SHP77 (cell line): ENCODE measurements at regions not wholly inside any gene's neighbourhood (a gene's known extent, or its start where the extent isn't known, plus 50 kb on each side); places are given as distances from the start of the nearest gene placed in this dataset.
A peak's percentile ranks its signal among the peaks of the same experiment; 100 is the strongest.
"Not testable (repeated sequence)": the region's sequence is repeated elsewhere in the genome, so short reads cannot be mapped to it uniquely, and the experiment has no call there.

Experiments
- DNase-seq, 2 experiments: peaks; one replicate each; lab custom pipeline; 2025; lab: John Stamatoyannopoulos, UW

DNA sequence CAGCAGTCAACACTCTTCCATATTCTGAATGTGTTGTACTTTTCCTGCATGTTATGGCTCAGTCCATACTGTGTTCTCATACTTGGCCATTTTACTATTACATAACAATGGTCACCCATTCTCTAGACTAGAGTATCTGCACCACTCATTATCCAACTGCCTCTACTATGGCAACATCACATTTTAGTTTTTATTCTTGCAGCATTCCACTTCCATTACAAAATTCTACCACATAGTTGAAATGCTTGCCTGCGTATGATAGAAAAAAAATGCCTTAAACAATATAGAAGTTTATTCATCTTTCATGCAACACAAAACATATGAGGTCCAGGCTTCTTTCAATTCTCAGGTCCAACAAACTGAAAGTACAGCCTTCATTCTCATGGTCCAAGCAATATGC is 128.0 kb downstream of the TENT5A start:
- no peak for DNase-seq

- DNase-seq, result no peak
Measured at GRCh38 chr6:81623106-81623759, 129.2 kb downstream of the TENT5A start.

DNA sequence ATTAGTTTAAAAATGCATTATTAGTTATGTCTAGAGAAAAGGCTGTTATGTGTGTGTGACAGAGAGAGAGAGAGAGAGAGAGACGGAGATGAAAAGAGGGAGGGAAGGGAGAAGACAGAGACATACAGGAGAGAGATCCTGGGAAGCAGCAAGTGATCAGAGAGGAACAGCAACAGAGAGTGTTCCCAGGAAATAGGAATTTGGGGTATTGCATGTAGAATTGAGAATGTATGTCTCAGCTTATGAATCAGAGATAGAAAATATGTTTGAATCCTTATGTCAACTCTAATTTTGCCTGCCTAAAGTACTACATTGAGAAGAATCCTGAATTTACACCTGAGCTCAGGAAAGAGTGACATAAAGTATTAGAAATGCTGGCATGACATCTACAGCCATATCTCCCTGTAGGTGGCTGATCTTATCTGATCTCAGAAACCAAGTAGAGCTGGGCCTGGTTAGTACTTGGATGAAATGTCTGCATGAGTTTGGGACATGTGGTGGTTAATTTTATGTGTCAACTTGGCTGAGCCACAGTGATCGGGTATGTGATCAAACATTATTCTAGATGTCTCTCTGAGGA is 130.6 kb downstream of the TENT5A start:
- DNase-seq, result no peak

DNA sequence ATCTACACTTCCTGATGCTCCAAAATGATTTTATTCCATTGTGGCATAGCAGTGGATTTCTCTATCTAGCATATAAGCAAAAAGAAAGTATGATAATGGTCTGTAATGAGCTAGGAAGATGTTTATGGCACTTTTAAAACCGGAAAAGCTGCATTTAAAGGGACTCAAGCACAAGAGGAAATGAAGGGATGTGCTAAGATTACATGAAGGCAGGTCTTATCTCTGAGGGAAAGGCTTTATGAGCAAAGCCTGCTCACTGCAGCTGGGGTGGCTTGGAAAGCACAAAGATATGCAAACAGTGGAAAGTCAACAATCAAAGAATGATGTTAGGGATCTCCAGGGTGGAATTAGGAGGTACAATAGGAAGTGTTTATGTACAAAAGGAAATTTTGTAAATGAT is 138.2 kb downstream of the TENT5A start:
- DNase-seq, result peak; percentile 56 to 68

DNA sequence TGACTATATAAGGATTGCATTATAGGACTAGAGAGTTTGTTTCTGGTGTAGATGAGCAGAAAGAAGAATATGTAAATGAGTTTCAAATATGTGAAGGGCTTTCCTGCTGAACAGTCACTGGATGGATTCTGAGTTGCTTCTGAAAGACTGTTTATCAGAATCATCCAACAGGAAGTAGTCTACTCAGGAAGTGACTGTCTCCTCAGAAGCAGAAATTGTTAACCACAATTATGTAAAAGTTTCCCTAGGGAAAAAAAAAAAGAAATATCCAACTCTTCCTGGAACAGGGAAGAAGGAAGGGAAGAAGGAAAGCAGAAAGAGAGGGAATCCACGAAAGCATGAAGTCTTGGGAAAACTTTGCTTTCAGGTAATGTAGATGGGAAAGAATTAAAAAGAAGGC is 138.9 kb downstream of the TENT5A start:
- no peak for DNase-seq

DNA sequence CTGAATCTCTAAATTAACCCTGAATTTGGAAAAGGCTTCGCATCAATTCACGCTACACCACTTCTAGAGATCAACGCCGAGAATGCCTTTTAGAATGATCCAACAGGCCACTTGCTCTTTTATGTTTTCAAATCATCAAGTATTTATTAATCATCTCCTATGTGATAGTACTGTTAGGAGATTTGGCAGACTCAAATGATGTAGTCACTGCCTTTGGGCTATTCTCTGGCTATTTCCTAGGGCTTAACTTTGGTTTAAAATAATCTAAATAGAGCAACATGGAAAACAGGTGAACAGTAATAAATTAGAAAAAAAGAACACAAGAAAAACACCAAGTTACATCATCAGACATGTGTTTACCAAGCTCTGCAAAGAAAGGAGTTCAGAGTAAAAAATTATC is 140.3 kb downstream of the TENT5A start:
- DNase-seq, result no peak

DNA sequence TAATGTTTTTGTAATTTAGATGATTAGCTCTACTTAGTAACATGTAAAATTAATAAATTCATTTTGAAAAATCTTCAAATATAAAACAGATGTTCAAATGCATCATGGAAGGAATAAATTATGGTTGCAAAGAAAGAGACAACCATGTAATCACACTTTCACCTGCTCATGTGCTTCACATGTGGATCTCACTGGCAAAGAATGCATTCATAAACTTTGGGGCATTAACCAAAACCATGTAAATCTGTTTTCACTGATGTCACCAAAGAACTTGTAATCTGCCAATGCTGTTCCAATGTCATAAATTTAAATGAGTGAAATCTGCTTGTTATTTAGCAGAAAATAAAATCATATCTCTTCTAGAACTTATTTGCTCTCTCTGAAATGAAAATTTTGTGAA is 142.7 kb downstream of the TENT5A start:
- DNase-seq, result no peak

- no peak for DNase-seq
Measured at GRCh38 chr6:81608776-81609175, 143.7 kb downstream of the TENT5A start.

DNA sequence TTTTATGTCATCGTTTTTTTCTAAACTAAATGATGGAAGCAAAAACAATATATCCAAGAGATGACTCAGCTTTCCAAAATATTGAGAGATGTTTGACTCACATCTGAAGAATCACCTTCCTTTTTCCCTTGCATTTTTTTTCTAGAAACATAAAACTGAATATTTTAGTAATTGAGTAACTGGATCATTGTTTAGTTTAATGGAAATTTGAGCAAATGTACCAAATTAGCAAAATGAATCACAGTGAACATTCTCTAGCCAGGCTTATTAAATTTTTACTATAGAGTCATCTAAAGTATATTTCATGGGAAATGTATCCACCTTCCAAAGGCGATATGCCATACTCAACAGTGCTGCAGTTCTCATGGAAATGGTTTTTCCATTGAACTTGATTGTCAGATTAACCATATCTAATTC is 145.5 kb downstream of the TENT5A start:
- no peak for DNase-seq

- DNase-seq, result no peak
Measured at GRCh38 chr6:81605526-81605925, 147.0 kb downstream of the TENT5A start.

DNA sequence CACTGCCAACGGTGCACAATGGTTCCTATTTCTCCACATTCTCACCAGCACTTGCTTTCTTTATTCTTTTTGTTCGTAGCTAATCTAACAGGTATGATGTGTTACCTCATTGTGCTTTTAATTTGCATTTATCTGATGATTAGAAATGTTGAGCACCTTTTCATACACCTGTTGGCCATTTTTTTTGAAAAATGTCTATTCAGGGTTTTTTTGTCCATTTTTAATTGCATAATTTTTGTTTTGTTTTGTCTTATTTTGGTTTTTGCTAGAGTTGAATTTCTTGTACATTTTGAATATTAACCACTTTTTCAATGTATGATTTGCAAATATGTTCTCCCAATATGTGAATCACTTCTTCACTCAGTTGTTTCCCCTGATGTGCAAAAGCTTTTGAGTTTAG is 150.6 kb downstream of the TENT5A start:
- no peak for DNase-seq

DNA sequence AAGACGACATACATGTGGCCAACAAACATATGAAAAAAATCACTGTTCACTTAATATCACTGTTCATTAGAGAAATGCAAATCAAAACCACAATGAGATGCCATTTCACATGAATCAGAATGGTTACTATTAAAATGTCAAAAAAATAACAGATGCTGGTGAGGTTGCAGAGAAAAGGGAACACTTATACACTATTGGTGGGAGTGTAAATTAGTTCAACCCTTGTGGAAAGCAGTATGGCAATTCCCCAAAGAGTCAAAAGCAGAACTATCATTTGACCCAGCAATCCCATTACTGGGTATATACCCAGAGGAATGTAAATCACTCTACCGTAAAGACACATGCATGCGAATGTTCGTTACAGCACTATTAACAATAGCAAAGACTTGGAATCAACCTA is 152.0 kb downstream of the TENT5A start:
- not testable (repeated sequence) for DNase-seq

DNA sequence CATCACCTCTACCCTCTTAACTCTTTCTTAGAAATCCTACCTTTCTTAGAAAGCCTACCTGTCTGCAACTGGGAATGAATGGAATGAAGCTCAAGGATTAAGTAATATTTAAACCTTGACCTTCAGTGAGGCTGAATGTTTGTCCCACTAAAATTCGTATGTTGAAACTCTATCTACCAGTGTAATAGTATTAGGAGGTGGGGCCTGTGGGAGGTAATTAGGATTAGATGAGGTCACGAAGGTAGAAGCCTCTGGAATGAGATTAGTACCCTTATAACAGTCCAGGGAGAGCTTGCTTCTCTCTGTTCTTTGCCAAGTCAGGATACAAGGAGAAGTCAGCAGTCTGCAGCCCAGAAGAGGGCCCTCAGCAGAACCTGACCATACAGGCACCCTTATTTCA is 158.0 kb downstream of the TENT5A start:
- DNase-seq, result no peak

- DNase-seq, result no peak
Measured at GRCh38 chr6:81590314-81590691, 162.2 kb downstream of the TENT5A start.

DNA sequence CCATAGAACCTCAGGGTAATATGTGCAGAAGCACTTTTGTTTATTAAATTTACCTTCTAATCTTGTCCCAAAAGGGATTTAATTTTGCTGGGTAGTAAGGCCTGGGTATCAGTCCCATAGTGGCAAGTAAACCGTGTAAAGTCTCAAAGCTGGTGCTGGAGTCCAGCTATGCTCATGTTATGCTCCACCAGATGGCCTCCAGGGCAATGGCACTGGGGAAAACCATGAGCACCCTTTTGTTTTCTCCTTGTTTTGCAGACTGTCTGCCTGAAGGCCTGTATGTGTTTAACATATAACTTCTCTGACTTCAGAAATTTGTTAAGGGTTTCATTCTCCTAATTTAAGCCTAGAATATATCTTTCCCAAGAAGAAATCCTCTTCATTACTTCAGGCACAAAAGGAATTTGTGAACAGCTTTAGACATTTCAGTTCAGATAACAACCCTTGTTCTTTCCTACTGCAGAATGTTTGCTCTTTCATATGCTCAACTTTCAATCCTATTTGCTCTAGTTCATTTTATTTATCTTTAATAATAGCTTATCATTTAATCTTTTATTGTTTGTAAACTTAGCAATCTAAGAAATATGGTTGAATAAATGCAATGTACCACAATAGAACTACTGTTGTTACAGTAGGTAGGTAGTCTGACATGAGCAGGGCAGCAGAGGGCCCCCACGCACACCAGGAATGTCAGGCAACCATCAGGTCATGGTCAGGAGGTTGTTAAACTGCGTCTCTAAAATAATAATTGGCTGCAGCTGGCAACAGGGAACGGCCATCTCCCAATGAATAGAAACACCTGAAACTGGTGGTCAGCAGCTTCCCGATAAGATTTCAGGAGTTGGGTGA is 162.8 kb downstream of the TENT5A start:
- DNase-seq, result peak in 1 of 2 experiments; percentile 33

GRCh38 chr6:81585686-81586085 is 166.8 kb downstream of the TENT5A start:
- DNase-seq, result not testable (repeated sequence)

- not testable (repeated sequence) for DNase-seq
Measured at GRCh38 chr6:81584156-81584555, 168.3 kb downstream of the TENT5A start.

DNA sequence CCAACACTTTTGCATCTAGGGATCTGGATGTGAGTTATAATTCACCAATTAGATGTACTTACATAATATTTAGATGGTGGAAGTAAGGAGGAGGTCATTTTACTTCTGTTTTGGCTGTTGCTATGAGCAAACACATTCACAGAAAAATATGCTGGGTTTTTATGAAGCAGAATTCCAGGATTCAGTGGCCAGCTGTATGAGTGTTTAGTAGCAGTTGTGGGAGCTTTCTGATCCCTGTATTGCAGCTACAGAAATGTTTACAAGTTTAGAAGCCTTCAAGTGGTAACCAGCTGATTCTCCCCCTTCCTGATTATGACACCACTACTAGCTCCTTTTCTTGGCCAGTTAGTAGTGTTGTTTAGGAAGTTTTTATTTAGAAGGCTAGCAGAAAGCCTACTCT is 177.0 kb downstream of the TENT5A start:
- no peak for DNase-seq

- DNase-seq, result no peak
Measured at GRCh38 chr6:81572020-81572419, 180.5 kb downstream of the TENT5A start.

- no peak for DNase-seq
Measured at GRCh38 chr6:81570681-81571080, 181.8 kb downstream of the TENT5A start.

DNA sequence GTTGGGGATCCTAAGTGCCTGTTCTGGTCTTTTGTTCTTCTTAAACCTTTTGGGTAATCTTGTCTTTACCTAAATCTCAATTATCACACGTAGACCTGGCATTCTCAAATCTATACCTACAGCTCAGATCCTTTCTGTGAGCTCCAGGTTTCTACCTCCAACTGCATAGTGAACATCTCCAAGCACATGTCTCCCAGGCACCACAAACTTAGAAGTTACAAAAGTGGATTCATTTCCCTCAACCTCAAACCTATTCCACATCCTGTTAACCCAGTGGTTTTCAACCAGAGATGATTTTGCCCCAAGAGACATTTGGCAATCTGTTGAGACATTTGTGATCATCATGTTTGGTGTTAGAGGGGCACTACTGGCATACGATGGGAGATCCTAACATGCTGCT is 183.5 kb downstream of the TENT5A start:
- no peak for DNase-seq

GRCh38 chr6:81565071-81565470 is 187.4 kb downstream of the TENT5A start:
- no peak for DNase-seq

DNA sequence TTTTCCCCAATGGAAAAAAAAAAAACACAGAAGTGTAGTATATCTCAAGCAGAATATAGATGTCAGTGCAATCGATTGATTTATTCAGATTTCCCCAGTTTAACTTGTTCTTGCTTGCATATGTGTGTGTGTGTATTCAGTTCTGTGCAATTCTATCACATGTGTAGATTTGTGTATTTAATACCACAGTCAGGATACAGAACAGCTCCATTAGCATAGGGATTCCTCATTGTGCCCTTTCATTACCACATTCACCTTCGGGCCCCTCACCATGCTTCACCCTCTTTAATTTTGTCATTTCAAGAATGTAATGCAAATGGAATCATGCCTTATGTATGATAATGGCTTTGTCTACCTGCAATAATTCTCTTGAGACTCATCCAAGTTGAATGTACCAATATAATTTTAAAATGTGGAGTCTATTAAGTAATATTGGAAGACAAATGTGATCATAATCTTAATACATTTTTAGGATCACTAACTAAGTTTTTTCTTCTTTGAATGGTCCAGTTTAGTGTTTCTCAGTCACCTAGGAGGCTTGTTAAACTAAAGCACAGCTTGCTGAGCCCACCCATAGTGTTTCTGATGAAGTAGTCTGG is 187.9 kb downstream of the TENT5A start:
- no peak for DNase-seq
